IMR-90 (cell line): ENCODE measurements at regions not wholly inside any gene's neighbourhood (a gene's known extent, or its start where the extent isn't known, plus 50 kb on each side); places are given as distances from the start of the nearest gene placed in this dataset.

Experiments used
- ATAC-seq: fragments of 200-7000 bp; cut with Tn5 transposase; 2 replicates; pipeline ENCODE4 v1.9.1; 2020; ENCODE audit warnings: low read depth, mild to moderate bottlenecking, moderate library complexity
- BruUV-seq: library from RNA; stranded (reverse); fragments of 400-500 nt; replicated peaks from 2 replicates; lab custom pipeline; 2021; lab: Mats Ljungman, UMichigan
- CTCF ChIA-PET: fragments of 300-600 bp; formaldehyde crosslinking; extraction: SDS; loops from one replicate; lab custom pipeline; 2021; ENCODE audit warnings: antibody characterized with exemption; lab: Yijun Ruan, JAX
- POLR2A ChIA-PET: fragments of 300-600 bp; sonication (Branson Sonifier 250); formaldehyde crosslinking; loops from one replicate; lab custom pipeline; 2022; ENCODE audit warnings: antibody characterized with exemption; ENCODE audit not compliant: unreplicated experiment; lab: Charles Lee
- DNase-seq: peaks from one replicate; pipeline ENCODE4 v3.0.0; 2013
- H2AFZ ChIP-seq: replicated peaks from 2 replicates; pipeline ENCODE3; 2013; ENCODE audit warnings: low read length, mild to moderate bottlenecking; ENCODE audit not compliant: poor library complexity
- H2AK5ac ChIP-seq: 2 replicates; pipeline ENCODE4 v1.6.1; 2013; ENCODE audit warnings: low read depth, low read length, inconsistent platforms
- H2AK9ac ChIP-seq: replicated peaks from 2 replicates; pipeline ENCODE3; 2013; ENCODE audit warnings: mild to moderate bottlenecking, low read depth, low read length, moderate library complexity; ENCODE audit not compliant: poor library complexity
- H2BK120ac ChIP-seq: 2 replicates; pipeline ENCODE4 v1.6.1; 2013; ENCODE audit warnings: low read depth, low read length, inconsistent platforms
- H2BK15ac ChIP-seq: 3 replicates; pipeline ENCODE4 v1.6.1; 2013; ENCODE audit warnings: low read depth, low read length, inconsistent platforms
- H2BK20ac ChIP-seq: 2 replicates; pipeline ENCODE4 v1.6.1; 2013; ENCODE audit warnings: low read depth, mild to moderate bottlenecking, inconsistent platforms, low read length, moderate library complexity
- H2BK5ac ChIP-seq: 2 replicates; pipeline ENCODE4 v1.6.1; 2013; ENCODE audit warnings: mild to moderate bottlenecking, low read depth, low read length, inconsistent platforms; ENCODE audit not compliant: poor library complexity, severe bottlenecking
- H3K14ac ChIP-seq: replicated peaks from 2 replicates; pipeline ENCODE4 v1.6.1; 2013; ENCODE audit warnings: low read depth, low read length, inconsistent platforms
- H3K18ac ChIP-seq: 2 replicates; pipeline ENCODE4 v1.6.1; 2013; ENCODE audit warnings: low read depth, low read length, control low read depth
- H3K23ac ChIP-seq: 2 replicates; pipeline ENCODE4 v1.6.1; 2013; ENCODE audit warnings: low read depth, low read length, inconsistent platforms
- H3K27ac ChIP-seq: 2 replicates; pipeline ENCODE4 v1.5.1; 2013; ENCODE audit warnings: mild to moderate bottlenecking, control low read depth, low read length; ENCODE audit not compliant: insufficient read depth
- H3K27me3 ChIP-seq: 2 replicates; pipeline ENCODE4 v1.6.1; 2013; ENCODE audit warnings: low read length; ENCODE audit not compliant: control insufficient read depth, insufficient read depth
- H3K36me3 ChIP-seq: 2 replicates; pipeline ENCODE4 v1.6.1; 2013; ENCODE audit warnings: low read length, mixed read lengths; ENCODE audit not compliant: control insufficient read depth, insufficient read depth
- H3K4ac ChIP-seq: 2 replicates; pipeline ENCODE4 v1.6.1; 2013; ENCODE audit warnings: low read depth, low read length, inconsistent platforms
- H3K4me1 ChIP-seq: 2 replicates; pipeline ENCODE4 v1.6.1; 2013; ENCODE audit warnings: low read length, mixed read lengths; ENCODE audit not compliant: control insufficient read depth, insufficient read depth
- H3K4me2 ChIP-seq: 2 replicates; pipeline ENCODE4 v1.6.1; 2013; ENCODE audit warnings: low read depth, mild to moderate bottlenecking, control low read depth, low read length, moderate library complexity
- H3K4me3 ChIP-seq: 2 replicates; pipeline ENCODE4 v1.5.1; 2013; ENCODE audit warnings: low read depth, mild to moderate bottlenecking, control low read depth, low read length, moderate library complexity; ENCODE audit not compliant: insufficient read depth
- H3K56ac ChIP-seq: 2 replicates; pipeline ENCODE4 v1.6.1; 2013; ENCODE audit warnings: low read length, inconsistent platforms; ENCODE audit not compliant: insufficient read depth; ENCODE audit errors: extremely low read depth
- H3K79me1 ChIP-seq, 2 experiments: 2 replicates each; pipeline ENCODE4 v1.6.1; 2013; ENCODE audit warnings: low read length in 2 of 2, inconsistent platforms in 1 of 2, low read depth in 1 of 2
- H3K9ac ChIP-seq: 2 replicates; pipeline ENCODE4 v1.6.1; 2013; ENCODE audit warnings: low read depth, low read length, control low read depth
- H3K9me1 ChIP-seq: 2 replicates; pipeline ENCODE4 v1.6.1; 2013; ENCODE audit warnings: low read length, inconsistent platforms; ENCODE audit not compliant: insufficient read depth
- H3K9me3 ChIP-seq: 2 replicates; pipeline ENCODE4 v1.6.1; 2013; ENCODE audit warnings: low read length; ENCODE audit not compliant: control insufficient read depth, insufficient read depth
- H4K20me1 ChIP-seq: 2 replicates; pipeline ENCODE4 v1.6.1; 2013; ENCODE audit warnings: low read length, inconsistent platforms; ENCODE audit not compliant: insufficient read depth
- H4K5ac ChIP-seq: 2 replicates; pipeline ENCODE4 v1.6.1; 2013; ENCODE audit warnings: mild to moderate bottlenecking, low read depth, low read length, control low read depth
- H4K8ac ChIP-seq, 2 experiments: 2 replicates each; pipeline ENCODE4 v1.6.1; 2013; ENCODE audit warnings: low read depth in 2 of 2, low read length in 2 of 2, control low read depth in 1 of 2, inconsistent platforms in 1 of 2
- H4K91ac ChIP-seq: 2 replicates; pipeline ENCODE4 v1.6.1; 2013; ENCODE audit warnings: low read depth, low read length, inconsistent platforms; ENCODE audit not compliant: insufficient read depth
- BHLHE40 ChIP-seq: fragments of 150-350 bp; IDR thresholded peaks from 2 replicates; pipeline ENCODE4 v1.6.1; 2016; ENCODE audit warnings: mild to moderate bottlenecking, low read depth, low read length
- CEBPB ChIP-seq: IDR thresholded peaks from 2 replicates; pipeline ENCODE4 v1.6.1; 2012; ENCODE audit warnings: low read depth, low read length, improper control_type of control experiment
- CHD1 ChIP-seq: IDR thresholded peaks from 2 replicates; pipeline ENCODE4 v1.6.1; 2012; ENCODE audit warnings: low read depth, low read length, improper control_type of control experiment
- CTCF ChIP-seq: conservative IDR thresholded peaks from 2 replicates; pipeline ENCODE4 v1.5.1; 2012; ENCODE audit warnings: mild to moderate bottlenecking, low read depth, low read length, improper control_type of control experiment
- FOS ChIP-seq: fragments of 150-350 bp; IDR thresholded peaks from 2 replicates; pipeline ENCODE4 v1.6.1; 2016; ENCODE audit warnings: low read depth, low read length
- MAFK ChIP-seq: IDR thresholded peaks from 2 replicates; pipeline ENCODE4 v1.6.1; 2012; ENCODE audit warnings: low read depth, low read length, improper control_type of control experiment
- MAZ ChIP-seq: IDR thresholded peaks from 2 replicates; pipeline ENCODE4 v1.6.1; 2012; ENCODE audit warnings: low read depth, mild to moderate bottlenecking, low read length, improper control_type of control experiment, moderate library complexity, borderline replicate concordance
- MXI1 ChIP-seq: IDR thresholded peaks from 2 replicates; pipeline ENCODE4 v1.6.1; 2012; ENCODE audit warnings: low read depth, mild to moderate bottlenecking, low read length, moderate library complexity, borderline replicate concordance
- NFE2L2 ChIP-seq: fragments of 150-350 bp; IDR thresholded peaks from 2 replicates; pipeline ENCODE4 v1.6.1; 2016; ENCODE audit warnings: low read depth, mild to moderate bottlenecking, low read length
- POLR2A ChIP-seq: IDR thresholded peaks from 2 replicates; pipeline ENCODE4 v1.6.1; 2012; ENCODE audit warnings: mild to moderate bottlenecking, low read depth, low read length
- RCOR1 ChIP-seq: IDR thresholded peaks from 2 replicates; pipeline ENCODE4 v1.6.1; 2012; ENCODE audit warnings: mild to moderate bottlenecking, low read length, improper control_type of control experiment; ENCODE audit not compliant: insufficient replicate concordance
- SMC3 ChIP-seq: fragments of 150-350 bp; IDR thresholded peaks from 2 replicates; pipeline ENCODE4 v1.6.1; 2016; ENCODE audit warnings: low read depth, mild to moderate bottlenecking, antibody characterized with exemption, low read length, moderate library complexity
- WGBS, 2 experiments: methylation state at CpG; one replicate each; pipeline versions ENCODE4 v1.1.5 to v1.1.7; 2013; ENCODE audit warnings: missing lambda C conversion rate in 2 of 2; ENCODE audit not compliant: insufficient read length in 1 of 2; ENCODE audit errors: extremely low coverage in 2 of 2; 5-methylcytosine and 5-hydroxymethylcytosine counted together
- dilution Hi-C: fragments of 300-500 bp; cut with HindIII; formaldehyde crosslinking; loops from one replicate; pipeline ENCODE4 v1.14.3; 2018; ENCODE audit warnings: low sequenced_read_pairs; ENCODE audit not compliant: unreplicated experiment
- in situ Hi-C: fragments of 300-500 bp; cut with MboI; formaldehyde crosslinking; loops from 3 replicates; pipeline ENCODE4 v1.14.3; 2019; ENCODE audit warnings: low sequenced_read_pairs, inconsistent platforms, mixed read lengths
- intact Hi-C: fragments of 100-400 bp; cut with micrococcal nuclease; formaldehyde crosslinking; loops from 2 replicates; pipeline ENCODE4 v1.10.0; 2022

GRCh38 chr18:7301094-7301493 is 70.2 kb downstream of the LRRC30 start:
- no peak overlapping the region for H2AK9ac ChIP-seq
- H2BK120ac ChIP-seq: no peak overlapping the region
- H3K56ac ChIP-seq: no peak overlapping the region
- no peak overlapping the region for H2AFZ ChIP-seq
- H2BK5ac ChIP-seq: no peak overlapping the region
- H4K91ac ChIP-seq: no peak overlapping the region
- H2BK15ac ChIP-seq: no peak overlapping the region
- no peaks in the 10 kb centered on the region for H3K36me3 ChIP-seq
- H3K23ac ChIP-seq: no peak overlapping the region
- H4K8ac ChIP-seq: no peak overlapping the region
- H3K4me1 ChIP-seq: no peaks in the 10 kb centered on the region
- dilution Hi-C loops (no loop called here), intact Hi-C loops (no loop called here), in situ Hi-C loops (no loop called here)
- H3K9me3 ChIP-seq: 0 out of 2 replicates have a peak, but pooled peaks cover 1% of the 10 kb centered on the region
- no peak overlapping the region for H3K4ac ChIP-seq
- no peak overlapping the region for H3K9ac ChIP-seq
- H3K4me2 ChIP-seq: no peak overlapping the region
- H3K27ac ChIP-seq: no peak overlapping the region
- ChIA-PET CTCF (interaction anchor here (0.6 kb wide), 1 partner anchor 24 kb away, joined by 3 read pairs; no protein-coding TSS in a partner anchor), POLR2A (no interaction called here)
- H3K9me1 ChIP-seq: no peaks in the 10 kb centered on the region
- no peaks in the 10 kb centered on the region; the same call in 1 of the 2 replicates for H3K27me3 ChIP-seq
- TF ChIP-seq BHLHE40 (no peak), MAFK (no peak), POLR2A (no peak), MAZ (no peak), FOS (no peak), SMC3 (no peak), CTCF (no peak), CHD1 (no peak), NFE2L2 (no peak), MXI1 (no peak), RCOR1 (no peak), CEBPB (no peak)
- H3K79me1 ChIP-seq: no peaks in the 10 kb centered on the region
- no peak overlapping the region for H3K18ac ChIP-seq
- ATAC-seq: no peak
- no peak overlapping the region for H3K4me3 ChIP-seq
- no peaks in the 10 kb centered on the region for H4K20me1 ChIP-seq
- DNase-seq: no peak
- WGBS, 2 experiments: no CpG with 5 or more reads among the region's 1 CpG
- no peak overlapping the region for H4K5ac ChIP-seq
- no peak overlapping the region for H3K14ac ChIP-seq
- no peak overlapping the region for H2BK20ac ChIP-seq
- no peak overlapping the region for H2AK5ac ChIP-seq
- no TSS peak for BruUV-seq
